OCI-LY7 (cell line): ENCODE measurements at regions not wholly inside any gene's neighbourhood (a gene's known extent, or its start where the extent isn't known, plus 50 kb on each side); places are given as distances from the start of the nearest gene placed in this dataset.

Source experiments
- BruUV-seq: library from RNA; stranded (reverse); fragments of 400-500 nt; replicated peaks from 2 replicates; lab custom pipeline; 2021; lab: Mats Ljungman, UMichigan
- CTCF ChIA-PET: fragments of 300-600 bp; sonication (Branson Sonifier 250); formaldehyde crosslinking; loops from one replicate; lab custom pipeline; 2022; ENCODE audit warnings: antibody characterized with exemption; ENCODE audit not compliant: unreplicated experiment; lab: Charles Lee
- POLR2A ChIA-PET: fragments of 300-600 bp; sonication (Branson Sonifier 250); formaldehyde crosslinking; loops from one replicate; lab custom pipeline; 2022; ENCODE audit warnings: antibody characterized with exemption; lab: Charles Lee
- DNase-seq: peaks from one replicate; pipeline ENCODE4 v3.0.0-alpha.2; 2015; ENCODE audit warnings: low spot score
- H2AFZ ChIP-seq: fragments of 200-600 bp; sonication (generic), shearing (Covaris generic); 2 replicates; pipeline ENCODE4 v1.6.1; 2014; ENCODE audit warnings: mild to moderate bottlenecking, antibody characterized with exemption, low read length, moderate library complexity
- H3K27ac ChIP-seq: fragments of 200-600 bp; sonication (generic); 2 replicates; pipeline ENCODE4 v1.5.1; 2014; ENCODE audit warnings: mixed run types, low read depth, mild to moderate bottlenecking, moderate library complexity, low read length, inconsistent platforms; ENCODE audit not compliant: poor library complexity, severe bottlenecking
- H3K36me3 ChIP-seq: fragments of 200-600 bp; sonication (generic); 2 replicates; pipeline ENCODE4 v1.6.1; 2014; ENCODE audit warnings: mild to moderate bottlenecking, antibody characterized with exemption, low read length, moderate library complexity, mixed read lengths; ENCODE audit not compliant: insufficient read depth
- H3K4me1 ChIP-seq: fragments of 200-600 bp; sonication (generic); 2 replicates; pipeline ENCODE4 v1.5.1; 2014; ENCODE audit warnings: mild to moderate bottlenecking, low read length; ENCODE audit not compliant: insufficient read depth, poor library complexity, severe bottlenecking
- H3K4me2 ChIP-seq: fragments of 200-600 bp; sonication (generic); 2 replicates; pipeline ENCODE4 v1.6.1; 2014; ENCODE audit warnings: mild to moderate bottlenecking, low read length
- H3K4me3 ChIP-seq: fragments of 200-600 bp; sonication (generic); 2 replicates; pipeline ENCODE4 v1.5.1; 2014; ENCODE audit warnings: mild to moderate bottlenecking, low read depth, low read length; ENCODE audit not compliant: poor library complexity, severe bottlenecking
- H3K79me2 ChIP-seq: fragments of 200-600 bp; sonication (generic); 2 replicates; pipeline ENCODE4 v1.6.1; 2016; ENCODE audit warnings: low read depth, mild to moderate bottlenecking, low read length, moderate library complexity, mixed read lengths; ENCODE audit not compliant: insufficient read depth
- H3K9me2 ChIP-seq: fragments of 200-600 bp; sonication (generic); 2 replicates; pipeline ENCODE4 v1.6.1; 2016; ENCODE audit warnings: mild to moderate bottlenecking, low read length, mixed read lengths; ENCODE audit not compliant: insufficient read depth
- H3K9me3 ChIP-seq: fragments of 200-600 bp; sonication (generic); 2 replicates; pipeline ENCODE4 v1.6.1; 2014; ENCODE audit warnings: mild to moderate bottlenecking, mixed run types, low read length, mixed read lengths
- H4K20me1 ChIP-seq: fragments of 200-600 bp; sonication (generic); 2 replicates; pipeline ENCODE4 v1.6.1; 2014; ENCODE audit warnings: mild to moderate bottlenecking, antibody characterized with exemption, low read length, moderate library complexity, mixed read lengths; ENCODE audit not compliant: insufficient read depth
- CTCF ChIP-seq: fragments of 200-600 bp; sonication (generic); conservative IDR thresholded peaks from 2 replicates; pipeline ENCODE4 v1.5.1; 2014; ENCODE audit warnings: mild to moderate bottlenecking, antibody characterized with exemption, low read length, moderate library complexity, mixed read lengths
- EZH2phosphoT487 ChIP-seq: fragments of 200-600 bp; sonication (generic); IDR thresholded peaks from 2 replicates; pipeline ENCODE4 v1.6.1; 2018; ENCODE audit warnings: low read depth, borderline replicate concordance, mild to moderate bottlenecking, mixed run types, antibody characterized with exemption, low read length, moderate library complexity, mixed read lengths
- intact Hi-C: fragments of 100-400 bp; cut with micrococcal nuclease; formaldehyde crosslinking; loops from one replicate; pipeline ENCODE4 v1.10.0; 2022; ENCODE audit not compliant: unreplicated experiment

GRCh38 chr2:138219961-138220360 is 255.7 kb downstream of the HNMT start:
- Histone ChIP-seq H3K4me1 (no peaks in the 10 kb centered on the region), H2AFZ (no peak overlapping the region), H3K27ac (no peak overlapping the region), H4K20me1 (no peaks in the 10 kb centered on the region), H3K36me3 (no peaks in the 10 kb centered on the region), H3K4me3 (no peak overlapping the region), H3K4me2 (no peak overlapping the region), H3K9me2 (no peaks in the 10 kb centered on the region), H3K9me3 (no peaks in the 10 kb centered on the region), H3K79me2 (no peaks in the 10 kb centered on the region)
- no peak for DNase-seq
- intact Hi-C loops: no loop called here
- TF ChIP-seq EZH2phosphoT487 (no peak), CTCF (no peak)
- BruUV-seq: no TSS peak
- ChIA-PET CTCF (interaction anchor here (0.6 kb wide), 1 partner anchor 499 kb away, joined by 6 read pairs; no protein-coding TSS in a partner anchor), POLR2A (no interaction called here)

DNA sequence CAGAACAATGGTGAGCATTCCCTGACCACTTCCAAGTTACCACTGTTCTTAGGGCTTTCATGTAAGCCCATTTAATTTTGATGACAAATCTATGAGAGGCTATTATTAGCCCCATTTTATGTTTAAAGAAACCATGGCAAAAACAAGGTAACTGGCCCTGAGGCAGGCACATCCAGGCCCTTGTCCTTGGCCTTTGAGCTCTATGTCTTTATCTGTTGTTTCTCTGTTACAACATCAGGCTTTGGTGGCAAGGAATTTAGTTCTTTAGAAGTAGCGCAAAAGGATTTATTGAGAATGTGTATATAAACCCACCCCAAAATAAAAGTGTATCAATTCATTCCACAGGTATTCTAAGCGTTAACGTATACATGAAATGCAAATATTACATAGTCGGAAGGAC is 257.1 kb downstream of the HNMT start:
- DNase-seq: no peak
- no peak overlapping the region for H3K4me3 ChIP-seq
- intact Hi-C loops: no loop called here
- H3K9me2 ChIP-seq: no peaks in the 10 kb centered on the region
- no peaks in the 10 kb centered on the region for H4K20me1 ChIP-seq
- H3K36me3 ChIP-seq: no peaks in the 10 kb centered on the region
- H3K4me1 ChIP-seq: no peaks in the 10 kb centered on the region
- no peaks in the 10 kb centered on the region for H3K9me3 ChIP-seq
- H3K4me2 ChIP-seq: no peak overlapping the region
- no peaks in the 10 kb centered on the region for H3K79me2 ChIP-seq
- H2AFZ ChIP-seq: no peak overlapping the region
- ChIA-PET POLR2A (no interaction called here), CTCF (no interaction called here)
- BruUV-seq: no TSS peak
- TF ChIP-seq CTCF (no peak), EZH2phosphoT487 (no peak)
- H3K27ac ChIP-seq: no peak overlapping the region

GRCh38 chr2:138223319-138223718 is 259.0 kb downstream of the HNMT start:
- Histone ChIP-seq H3K4me1 (no peaks in the 10 kb centered on the region), H3K4me3 (no peak overlapping the region), H3K36me3 (no peaks in the 10 kb centered on the region), H3K9me2 (no peaks in the 10 kb centered on the region), H2AFZ (no peak overlapping the region), H3K4me2 (no peak overlapping the region), H4K20me1 (no peaks in the 10 kb centered on the region), H3K9me3 (no peaks in the 10 kb centered on the region), H3K27ac (no peak overlapping the region), H3K79me2 (no peaks in the 10 kb centered on the region)
- ChIA-PET CTCF (no interaction called here), POLR2A (interaction anchor here (1.1 kb wide), 1 partner anchor 11 kb away, joined by 3 read pairs; no protein-coding TSS in a partner anchor)
- TF ChIP-seq EZH2phosphoT487 (no peak), CTCF (no peak)
- no peak for DNase-seq
- BruUV-seq: no TSS peak
- intact Hi-C loops: no loop called here
